HG02938 (cell line): ENCODE measurements at regions not wholly inside any gene's neighbourhood (a gene's known extent, or its start where the extent isn't known, plus 50 kb on each side); places are given as distances from the start of the nearest gene placed in this dataset.

Experiments used
- ATAC-seq: cut with Tn5 transposase; IDR thresholded peaks from one replicate; pipeline ENCODE4 v1.9.1; 2021; ENCODE audit warnings: mild to moderate bottlenecking, moderate library complexity; ENCODE audit not compliant: unreplicated experiment

DNA sequence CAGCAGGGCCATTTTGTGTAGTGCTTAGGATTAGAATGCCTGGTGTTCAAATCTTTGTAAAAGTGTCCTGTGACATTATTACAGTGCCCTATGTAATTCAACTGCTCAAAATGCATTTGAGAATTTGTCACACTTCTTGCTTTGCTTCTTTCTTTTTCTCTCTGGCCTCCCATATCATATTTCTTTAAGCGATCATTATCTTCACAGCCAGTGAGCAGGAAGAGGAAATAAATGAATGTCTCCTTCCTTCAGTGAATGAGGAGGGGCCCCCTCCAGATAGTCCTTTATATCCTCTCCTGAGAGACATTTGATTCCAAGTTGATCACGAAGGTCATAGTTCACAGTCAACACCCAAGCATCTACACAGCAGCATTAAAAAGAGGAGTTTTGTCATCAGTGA, 425.1 kb upstream of the NPVF start:
- no peak for ATAC-seq

DNA sequence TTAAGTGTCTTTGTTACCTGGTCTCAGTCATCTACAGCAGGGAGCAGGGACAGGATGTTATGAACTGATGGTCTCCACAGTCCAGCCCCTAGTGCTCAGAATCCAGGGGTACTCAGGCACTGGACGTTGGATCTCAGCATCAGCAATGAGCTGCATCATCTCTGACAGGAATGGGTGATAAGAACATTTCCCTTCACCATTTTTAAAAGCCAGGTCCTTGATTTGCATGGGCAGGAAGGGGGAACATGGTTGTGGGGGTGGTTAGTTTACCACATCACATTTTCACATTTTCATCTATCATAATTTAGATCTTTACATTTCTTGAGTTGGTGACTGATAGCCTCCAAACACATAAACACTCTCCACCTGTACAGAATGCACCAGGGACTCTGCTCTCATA, 427.8 kb upstream of the NPVF start:
- no peak for ATAC-seq

GRCh38 chr7:25656581-25657026, 428.3 kb upstream of the NPVF start:
- no peak for ATAC-seq

GRCh38 chr7:25658375-25658774, 430.1 kb upstream of the NPVF start:
- ATAC-seq = no peak

- no peak for ATAC-seq
These were observed 431.6 kb upstream of the NPVF start for GRCh38 chr7:25659841-25660240.

DNA sequence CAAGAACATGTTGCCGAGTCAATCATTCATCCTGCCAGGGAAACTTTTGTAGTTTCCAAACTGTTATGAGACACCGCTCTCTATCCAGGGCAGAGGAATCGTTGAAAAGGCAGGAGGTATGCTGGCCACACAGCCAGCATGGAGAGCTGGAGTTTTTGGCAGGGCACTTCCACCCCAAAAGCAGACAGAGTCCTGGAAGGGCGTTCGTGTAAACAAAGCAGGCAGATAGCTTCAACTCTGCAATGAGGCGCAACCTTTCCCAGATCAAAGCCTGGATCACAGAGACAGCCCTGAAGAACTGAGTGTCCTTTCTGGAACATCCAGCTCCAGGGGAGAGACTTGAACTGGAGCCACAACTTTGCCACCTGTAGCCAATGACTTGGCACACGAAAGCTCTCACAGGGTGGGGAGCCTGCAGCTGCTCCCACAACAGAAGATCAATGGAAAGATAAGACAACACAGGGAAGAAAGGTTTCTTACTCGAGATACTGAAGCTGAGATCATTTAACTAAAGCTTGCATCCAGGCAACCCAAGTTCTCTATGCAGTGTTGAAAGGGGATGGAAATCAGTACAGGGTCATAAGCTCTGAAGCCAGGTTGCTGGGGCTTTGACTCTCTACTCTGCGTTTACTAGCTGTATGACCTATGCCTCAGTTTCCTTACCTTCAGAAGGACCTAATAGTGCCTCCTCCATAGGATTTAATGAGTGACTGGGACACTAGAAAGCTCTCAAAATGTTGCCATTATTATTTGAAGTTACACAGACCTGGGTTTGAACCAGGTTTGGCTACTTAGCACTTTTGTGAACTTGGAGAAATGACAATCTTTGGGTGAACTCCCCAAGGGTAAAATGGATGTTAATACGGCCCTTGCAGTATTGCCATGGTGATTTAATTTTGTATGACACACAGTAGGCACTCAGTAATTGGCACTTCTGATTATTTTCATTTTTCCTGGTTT, 434.8 kb upstream of the NPVF start:
- no peak for ATAC-seq

DNA sequence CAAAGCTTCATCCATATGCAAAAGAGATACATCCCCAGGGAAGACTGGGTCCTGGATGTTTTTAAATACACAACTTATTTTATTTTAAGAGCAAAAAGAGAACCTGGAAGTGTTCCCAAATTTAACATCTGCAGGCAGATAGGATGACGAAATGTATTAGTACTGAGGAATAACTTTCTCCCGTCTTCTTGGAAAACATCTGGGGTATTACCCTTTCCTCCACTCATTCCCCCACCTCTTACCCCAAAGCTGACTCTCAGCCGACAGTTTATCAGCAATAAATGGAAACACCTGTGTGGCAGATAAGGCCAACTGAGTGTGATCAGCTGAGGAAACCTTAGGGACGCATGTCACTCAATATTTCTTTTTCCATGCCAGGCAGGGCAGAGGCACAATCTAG, 435.6 kb upstream of the NPVF start:
- no peak for ATAC-seq

DNA sequence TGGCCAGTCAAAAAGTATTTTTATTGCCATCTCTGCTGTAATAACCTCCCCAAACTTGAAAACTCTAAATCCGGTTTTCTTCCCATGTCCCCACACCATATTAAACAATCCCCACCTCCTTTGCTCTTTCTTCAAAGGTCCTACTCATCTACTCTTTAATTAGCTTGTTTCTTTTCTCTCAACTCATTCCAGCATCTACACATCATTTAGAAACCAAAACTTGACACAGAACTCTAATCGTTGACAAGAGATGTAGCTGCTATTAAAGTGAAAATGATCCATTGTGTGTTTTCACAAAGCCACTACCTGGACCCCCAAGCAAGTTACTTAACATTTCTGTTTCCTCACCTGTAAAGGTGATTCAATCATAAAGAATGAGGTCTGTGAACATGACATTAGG, 436.3 kb upstream of the NPVF start:
- ATAC-seq = peak; percentile 48

DNA sequence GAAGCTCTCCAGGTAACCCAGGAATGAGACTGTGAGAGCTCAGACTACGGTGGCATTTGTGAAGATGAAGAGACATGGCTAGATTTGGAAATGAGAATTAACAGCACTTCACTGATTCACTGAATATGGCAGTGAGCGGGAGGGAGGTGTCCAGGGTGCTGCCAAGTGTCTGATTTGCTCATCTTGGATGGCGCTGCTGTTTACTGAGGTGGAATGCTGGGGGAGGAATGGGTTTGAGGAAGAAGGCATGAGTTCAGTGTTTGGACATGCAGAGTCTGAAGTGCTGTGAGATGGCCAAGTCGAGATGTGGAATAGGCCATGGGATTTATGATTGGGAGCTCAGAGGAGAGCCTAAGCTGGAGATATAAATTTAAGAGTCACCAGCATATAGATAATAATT, 437.1 kb upstream of the NPVF start:
- no peak for ATAC-seq

GRCh38 chr7:25665903-25666670, 437.8 kb upstream of the NPVF start:
- ATAC-seq = no peak

- ATAC-seq = no peak
These were observed 438.4 kb upstream of the NPVF start for GRCh38 chr7:25666671-25667060.

GRCh38 chr7:25669281-25669781, 441.0 kb upstream of the NPVF start:
- no peak for ATAC-seq

DNA sequence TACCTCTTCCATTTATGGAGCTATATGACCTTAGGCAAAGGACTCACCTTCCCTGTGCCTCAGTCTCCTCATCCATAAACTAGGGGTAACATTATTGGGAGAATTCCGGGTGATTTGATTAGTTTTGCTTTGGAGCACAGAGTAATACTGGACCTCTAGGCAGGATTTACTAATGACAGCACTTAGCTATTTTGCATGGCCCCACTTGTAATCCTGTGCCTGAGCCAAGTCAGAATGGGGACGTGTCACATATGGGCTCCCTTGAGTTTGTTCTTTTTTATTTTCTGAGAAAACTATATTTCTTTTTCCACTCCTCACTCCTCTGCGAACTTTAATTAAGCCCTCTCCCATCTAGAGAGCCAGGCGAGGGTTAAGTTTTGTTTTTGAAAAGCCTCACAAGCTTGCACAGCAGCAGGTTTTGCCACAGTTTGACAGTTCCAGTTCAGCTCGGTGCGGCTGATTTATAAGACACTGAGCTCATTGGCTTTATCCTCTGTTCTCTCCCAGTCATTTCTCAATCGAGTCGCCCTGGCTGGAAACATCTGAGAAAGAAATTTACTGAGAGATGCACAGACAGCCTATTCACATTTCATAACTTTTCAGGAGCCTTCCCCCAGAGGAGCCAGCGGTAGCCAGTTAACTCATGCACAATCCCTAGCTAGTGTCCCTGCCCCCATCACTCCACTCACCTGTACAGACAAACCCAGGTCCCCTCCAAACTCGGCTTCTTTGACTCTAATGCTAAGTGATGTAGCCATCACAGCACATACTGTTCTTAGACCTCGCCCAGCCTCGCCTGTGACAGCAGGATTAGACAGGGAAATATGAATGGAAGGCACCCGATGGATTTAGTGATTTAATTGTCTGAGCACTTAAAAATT, 441.9 kb upstream of the NPVF start:
- ATAC-seq = no peak

DNA sequence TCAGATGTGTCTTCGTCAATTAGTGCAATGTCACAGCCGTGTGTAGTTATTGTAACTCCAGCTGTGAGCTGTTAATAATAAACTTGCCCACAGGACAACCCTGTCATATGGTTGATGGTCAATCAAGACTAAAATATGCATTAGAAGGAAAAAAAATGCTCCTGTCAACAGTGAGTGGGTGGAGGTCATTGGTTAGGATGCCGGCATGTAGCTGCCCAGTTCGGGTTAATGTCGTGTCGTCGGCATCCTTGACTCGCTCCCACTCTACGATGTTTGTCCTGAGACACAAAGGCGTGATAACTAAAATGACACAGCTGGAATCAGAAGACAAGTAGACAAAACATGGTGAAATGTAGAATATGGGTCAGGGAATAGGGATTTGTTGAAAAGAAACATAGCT, 442.8 kb upstream of the NPVF start:
- no peak for ATAC-seq

- ATAC-seq = no peak
These were observed 444.2 kb upstream of the NPVF start for GRCh38 chr7:25672496-25672895.

DNA sequence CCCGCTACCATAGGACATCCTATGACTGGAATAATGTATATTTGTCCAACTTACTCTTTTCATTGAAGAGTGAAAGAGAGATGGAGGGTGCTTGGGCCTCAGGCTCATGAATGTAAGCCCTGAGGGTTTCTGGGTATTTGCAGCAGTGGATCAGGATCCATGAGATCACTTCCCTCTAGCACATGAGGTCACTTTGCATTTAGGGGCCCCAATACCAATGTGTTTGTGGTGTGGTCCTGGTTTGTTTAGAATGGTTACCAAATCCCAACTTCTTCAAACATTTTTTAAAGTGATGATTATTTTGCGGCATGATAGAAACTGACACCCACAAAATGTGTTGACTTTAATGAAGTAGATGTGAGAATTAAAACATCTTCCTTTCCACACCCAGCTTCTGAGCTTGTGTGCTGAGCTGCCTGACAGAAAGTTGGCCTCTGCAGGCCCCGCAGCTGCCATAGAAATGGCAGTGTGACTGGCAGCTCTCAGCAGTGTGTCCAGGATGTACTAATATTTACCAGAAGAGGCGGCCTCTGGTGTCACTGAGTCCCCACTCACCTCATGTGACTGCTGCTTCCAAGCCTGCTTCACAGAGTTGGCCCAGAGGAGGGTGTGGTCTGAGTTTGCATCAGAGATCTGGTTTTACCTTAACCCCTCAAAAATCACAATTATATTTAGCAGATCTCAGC, 447.6 kb upstream of the NPVF start:
- ATAC-seq = no peak

- no peak for ATAC-seq
These were observed 449.3 kb upstream of the NPVF start for GRCh38 chr7:25677595-25677994.

- no peak for ATAC-seq
These were observed 449.9 kb upstream of the NPVF start for GRCh38 chr7:25678215-25678614.

GRCh38 chr7:25680636-25681035, 452.4 kb upstream of the NPVF start:
- no peak for ATAC-seq

DNA sequence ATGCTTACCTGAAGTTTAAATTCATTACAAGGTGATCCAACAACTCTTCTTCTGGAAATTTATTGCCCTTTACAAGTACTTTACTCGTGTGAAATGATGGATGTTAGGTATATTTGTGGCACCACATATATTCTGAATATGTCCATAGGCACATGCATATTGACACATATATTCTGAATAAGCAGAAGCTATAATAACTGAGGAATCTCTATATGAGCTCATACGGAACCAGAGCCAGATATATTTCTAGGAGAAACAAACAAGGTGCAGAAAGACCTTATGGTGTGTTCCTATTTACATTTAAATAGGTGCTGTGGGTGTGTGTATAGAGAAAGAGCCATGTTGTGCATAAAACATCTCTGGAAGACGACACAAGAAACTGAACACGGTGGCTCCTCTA, 456.1 kb upstream of the NPVF start:
- no peak for ATAC-seq
